NT2/D1 (cell line): ENCODE measurements at regions not wholly inside any gene's neighbourhood (a gene's known extent, or its start where the extent isn't known, plus 50 kb on each side); places are given as distances from the start of the nearest gene placed in this dataset.

Experiments used
- YY1 ChIP-seq: IDR thresholded peaks from 2 replicates; pipeline ENCODE4 v1.6.1; 2011; ENCODE audit not compliant: insufficient read length, insufficient read depth
- ZNF274 ChIP-seq: IDR thresholded peaks from 2 replicates; pipeline ENCODE4 v1.6.1; 2011; ENCODE audit warnings: mild to moderate bottlenecking, low read depth, low read length

DNA sequence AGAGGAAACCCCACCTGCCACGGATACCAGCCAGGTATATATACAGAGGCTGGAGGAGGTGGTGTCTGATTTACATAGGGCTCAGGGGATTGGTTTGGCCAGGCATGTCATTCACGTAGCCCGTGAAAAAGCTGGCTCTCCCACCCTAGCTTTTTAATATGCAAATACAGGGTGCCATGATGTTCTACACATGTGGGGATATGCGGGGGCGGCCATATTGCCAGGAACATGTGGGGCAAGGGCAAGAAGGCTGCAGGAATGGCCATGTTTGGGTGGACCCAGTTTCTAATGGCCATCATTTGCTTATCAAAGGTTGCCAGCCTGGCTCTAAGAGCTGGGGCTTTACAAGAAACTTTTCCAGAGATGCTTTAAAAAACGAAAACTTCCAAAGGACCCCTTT, 131.5 kb upstream of the KIF5B start:
- TF ChIP-seq ZNF274, result no peak
- no peak for TF ChIP-seq YY1
